Body of pancreas (tissue), 4 donors: ENCODE measurements at regions not wholly inside any gene's neighbourhood (a gene's known extent, or its start where the extent isn't known, plus 50 kb on each side); places are given as distances from the start of the nearest gene placed in this dataset.

ENCODE experiments used
- POLR2A ChIP-seq, 3 donors: fragments of 450-650 bp; IDR thresholded peaks; one replicate each; pipeline ENCODE4 v1.6.1; 2016; ENCODE audit warnings: antibody characterized with exemption in 3 of 3, mild to moderate bottlenecking in 2 of 3
- TF ChIP-seq, protein P1 (sequence below), 7 experiments: fragments of 450-650 bp in 4 of 7; fragments of 200-600 bp in 3 of 7; sonication (generic) in 3 of 7; IDR thresholded peaks; one replicate each; pipeline ENCODE4 v1.5.1; 2016 to 2019; ENCODE audit warnings: antibody characterized with exemption in 7 of 7

DNA sequence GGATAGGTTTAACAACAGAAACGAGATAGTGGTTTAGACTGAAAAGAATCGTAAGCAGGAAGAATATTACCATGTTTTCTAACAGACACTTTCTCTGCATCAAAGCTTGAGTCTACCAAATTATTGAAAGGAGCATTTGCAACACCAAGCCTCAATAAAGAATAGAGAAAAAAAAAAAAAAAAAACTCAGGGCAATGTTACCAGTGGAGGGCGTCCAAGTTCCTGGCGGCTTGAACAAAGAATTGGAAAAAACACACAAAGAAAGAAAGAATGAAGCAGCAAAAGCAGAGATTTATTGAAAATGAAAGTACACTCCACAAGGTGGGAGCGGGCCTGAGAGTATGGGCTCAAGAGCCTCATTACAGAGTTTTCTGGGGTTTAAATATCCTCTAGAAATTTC is 686.5 kb upstream of the ADGRL2 start:
- TF ChIP-seq, protein P1, sequence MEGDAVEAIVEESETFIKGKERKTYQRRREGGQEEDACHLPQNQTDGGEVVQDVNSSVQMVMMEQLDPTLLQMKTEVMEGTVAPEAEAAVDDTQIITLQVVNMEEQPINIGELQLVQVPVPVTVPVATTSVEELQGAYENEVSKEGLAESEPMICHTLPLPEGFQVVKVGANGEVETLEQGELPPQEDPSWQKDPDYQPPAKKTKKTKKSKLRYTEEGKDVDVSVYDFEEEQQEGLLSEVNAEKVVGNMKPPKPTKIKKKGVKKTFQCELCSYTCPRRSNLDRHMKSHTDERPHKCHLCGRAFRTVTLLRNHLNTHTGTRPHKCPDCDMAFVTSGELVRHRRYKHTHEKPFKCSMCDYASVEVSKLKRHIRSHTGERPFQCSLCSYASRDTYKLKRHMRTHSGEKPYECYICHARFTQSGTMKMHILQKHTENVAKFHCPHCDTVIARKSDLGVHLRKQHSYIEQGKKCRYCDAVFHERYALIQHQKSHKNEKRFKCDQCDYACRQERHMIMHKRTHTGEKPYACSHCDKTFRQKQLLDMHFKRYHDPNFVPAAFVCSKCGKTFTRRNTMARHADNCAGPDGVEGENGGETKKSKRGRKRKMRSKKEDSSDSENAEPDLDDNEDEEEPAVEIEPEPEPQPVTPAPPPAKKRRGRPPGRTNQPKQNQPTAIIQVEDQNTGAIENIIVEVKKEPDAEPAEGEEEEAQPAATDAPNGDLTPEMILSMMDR (IDR thresholded peaks at IDR 0.05), result no peak
- no peak for TF ChIP-seq POLR2A (IDR thresholded peaks at IDR 0.05)
